Mesothelial cell of epicardium (in vitro differentiated cells): ENCODE measurements at regions not wholly inside any gene's neighbourhood (a gene's known extent, or its start where the extent isn't known, plus 50 kb on each side); places are given as distances from the start of the nearest gene placed in this dataset.
"Not testable (repeated sequence)": the region's sequence is repeated elsewhere in the genome, so short reads cannot be mapped to it uniquely, and the experiment has no call there.

Experiments used
- DNase-seq, 2 experiments: peaks; one replicate each; pipeline ENCODE4 v3.0.0; 2021; ENCODE audit warnings: low spot score in 2 of 2; ENCODE audit not compliant: unreplicated experiment in 2 of 2
- H3K27ac Mint-ChIP-seq: 2 replicates; pipeline ENCODE4 v1.8.0; 2021; ENCODE audit warnings: mixed read lengths
- H3K27me3 Mint-ChIP-seq: 2 replicates; pipeline ENCODE4 v1.8.0; 2021; ENCODE audit warnings: low read depth, mixed read lengths
- H3K36me3 Mint-ChIP-seq: 2 replicates; pipeline ENCODE4 v1.8.0; 2021; ENCODE audit warnings: mixed read lengths
- H3K4me1 Mint-ChIP-seq: 2 replicates; pipeline ENCODE4 v1.8.0; 2021; ENCODE audit warnings: mixed read lengths
- H3K4me3 Mint-ChIP-seq: 2 replicates; pipeline ENCODE4 v1.8.0; 2021; ENCODE audit warnings: mild to moderate bottlenecking, moderate library complexity, mixed read lengths
- H3K9me3 Mint-ChIP-seq: 2 replicates; pipeline ENCODE4 v1.8.0; 2021; ENCODE audit warnings: mixed read lengths
- TF ChIP-seq, protein P1 (sequence below): fragments of 200-600 bp; sonication (generic); IDR thresholded peaks from one replicate; pipeline ENCODE4 v1.5.0; 2021; ENCODE audit warnings: antibody characterized with exemption; ENCODE audit not compliant: unreplicated experiment

- DNase-seq: no peak
- TF ChIP-seq, protein P1, sequence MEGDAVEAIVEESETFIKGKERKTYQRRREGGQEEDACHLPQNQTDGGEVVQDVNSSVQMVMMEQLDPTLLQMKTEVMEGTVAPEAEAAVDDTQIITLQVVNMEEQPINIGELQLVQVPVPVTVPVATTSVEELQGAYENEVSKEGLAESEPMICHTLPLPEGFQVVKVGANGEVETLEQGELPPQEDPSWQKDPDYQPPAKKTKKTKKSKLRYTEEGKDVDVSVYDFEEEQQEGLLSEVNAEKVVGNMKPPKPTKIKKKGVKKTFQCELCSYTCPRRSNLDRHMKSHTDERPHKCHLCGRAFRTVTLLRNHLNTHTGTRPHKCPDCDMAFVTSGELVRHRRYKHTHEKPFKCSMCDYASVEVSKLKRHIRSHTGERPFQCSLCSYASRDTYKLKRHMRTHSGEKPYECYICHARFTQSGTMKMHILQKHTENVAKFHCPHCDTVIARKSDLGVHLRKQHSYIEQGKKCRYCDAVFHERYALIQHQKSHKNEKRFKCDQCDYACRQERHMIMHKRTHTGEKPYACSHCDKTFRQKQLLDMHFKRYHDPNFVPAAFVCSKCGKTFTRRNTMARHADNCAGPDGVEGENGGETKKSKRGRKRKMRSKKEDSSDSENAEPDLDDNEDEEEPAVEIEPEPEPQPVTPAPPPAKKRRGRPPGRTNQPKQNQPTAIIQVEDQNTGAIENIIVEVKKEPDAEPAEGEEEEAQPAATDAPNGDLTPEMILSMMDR: no peak
- Mint-ChIP-seq H3K9me3 (no peaks in the 10 kb centered on the region), H3K36me3 (no peaks in the 10 kb centered on the region), H3K27ac (no peak overlapping the region), H3K4me3 (no peak overlapping the region), H3K4me1 (no peaks in the 10 kb centered on the region), H3K27me3 (peaks cover 64% of the 10 kb centered on the region)
Observed at GRCh38 chr10:6680735-6681134, 100.7 kb upstream of the PRKCQ start.

DNA sequence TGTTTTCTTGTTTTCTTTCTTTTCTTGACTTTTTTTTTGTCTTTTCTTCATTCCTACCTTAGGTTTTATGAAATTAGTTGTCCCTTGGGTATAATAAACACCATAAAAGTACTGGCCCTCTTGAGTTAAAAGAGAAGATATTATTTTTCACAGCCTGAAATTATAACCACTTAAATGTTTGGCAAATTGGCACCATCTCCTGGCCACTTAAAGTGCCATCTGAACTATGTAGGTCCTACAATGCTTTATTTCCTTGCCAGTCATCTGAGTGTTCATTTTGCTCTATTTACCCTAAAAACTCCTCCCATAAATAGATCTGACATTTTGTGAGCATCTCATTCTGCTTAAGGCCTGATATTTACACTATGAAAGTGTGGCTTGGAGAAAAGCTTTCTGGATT, 98.9 kb upstream of the PRKCQ start:
- TF ChIP-seq, protein P1: no peak
- no peak overlapping the region for H3K4me3 Mint-ChIP-seq
- no peaks in the 10 kb centered on the region for H3K36me3 Mint-ChIP-seq
- no peak overlapping the region for H3K27ac Mint-ChIP-seq
- no peaks in the 10 kb centered on the region for H3K4me1 Mint-ChIP-seq
- no peak for DNase-seq
- no peaks in the 10 kb centered on the region for H3K9me3 Mint-ChIP-seq
- peaks cover 74% of the 10 kb centered on the region for H3K27me3 Mint-ChIP-seq

GRCh38 chr10:6678211-6678803, 98.2 kb upstream of the PRKCQ start:
- Mint-ChIP-seq H3K36me3 (no peaks in the 10 kb centered on the region), H3K9me3 (no peaks in the 10 kb centered on the region)
- TF ChIP-seq, protein P1: peak; percentile 53

DNA sequence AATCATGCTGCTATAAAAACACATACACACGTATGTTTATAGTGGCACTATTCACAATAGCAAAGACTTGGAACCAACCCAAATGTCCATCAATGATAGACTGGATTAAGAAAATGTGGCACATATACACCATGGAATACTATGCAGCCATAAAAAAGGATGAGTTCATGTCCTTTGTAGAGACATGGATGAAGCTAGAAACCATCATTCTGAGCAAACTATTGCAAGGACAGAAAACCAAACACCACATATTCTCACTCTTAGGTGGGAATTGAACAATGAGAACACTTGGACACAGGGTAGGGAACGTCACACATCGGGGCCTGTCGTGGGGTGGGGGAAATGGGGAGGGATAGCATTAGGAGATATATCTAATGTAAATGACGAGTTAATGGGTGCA, 97.1 kb upstream of the PRKCQ start:
- not testable (repeated sequence) for H3K4me1 Mint-ChIP-seq, DNase-seq, H3K9me3 Mint-ChIP-seq, H3K36me3 Mint-ChIP-seq, H3K4me3 Mint-ChIP-seq, H3K27ac Mint-ChIP-seq
- peaks cover 72% of the 10 kb centered on the region for H3K27me3 Mint-ChIP-seq

More at GRCh38 chr10:6678211-6678803, 98.2 kb upstream of the PRKCQ start:
- H3K4me1 Mint-ChIP-seq: no peaks in the 10 kb centered on the region
- DNase-seq: peak in 1 of 2 experiments; percentile 42
- H3K27me3 Mint-ChIP-seq: peaks cover 73% of the 10 kb centered on the region
- no peak overlapping the region for H3K4me3 Mint-ChIP-seq
- H3K27ac Mint-ChIP-seq: no peak overlapping the region

DNA sequence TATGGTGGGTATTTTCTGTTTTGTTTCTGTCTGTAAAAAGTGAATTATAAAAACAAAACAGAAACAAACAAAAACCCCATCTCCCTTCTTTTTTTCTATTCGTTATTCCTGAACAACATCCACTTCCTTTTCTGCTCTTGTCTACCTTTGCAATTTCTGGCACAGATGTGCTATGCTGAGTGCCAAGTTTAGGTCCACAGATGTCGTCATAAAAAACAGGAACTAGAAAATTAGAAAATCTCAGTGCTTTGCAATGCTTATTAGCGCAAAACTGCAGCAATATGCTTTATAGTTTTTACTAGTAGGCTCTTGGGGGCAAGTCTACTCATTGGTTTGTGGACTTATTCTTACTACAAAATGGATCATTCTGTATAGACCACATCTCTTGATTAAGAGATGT, 94.2 kb upstream of the PRKCQ start:
- Mint-ChIP-seq H3K4me1 (no peaks in the 10 kb centered on the region), H3K9me3 (peaks cover 7% of the 10 kb centered on the region), H3K4me3 (no peak overlapping the region), H3K27ac (no peak overlapping the region), H3K36me3 (no peaks in the 10 kb centered on the region), H3K27me3 (peaks cover 66% of the 10 kb centered on the region)
- no peak for DNase-seq
- TF ChIP-seq, protein P1: no peak

- TF ChIP-seq, protein P1: no peak
- DNase-seq: no peak
- peaks cover 65% of the 10 kb centered on the region for H3K27me3 Mint-ChIP-seq
- no peak overlapping the region for H3K27ac Mint-ChIP-seq
- no peaks in the 10 kb centered on the region for H3K36me3 Mint-ChIP-seq
- H3K4me3 Mint-ChIP-seq: no peak overlapping the region
- H3K9me3 Mint-ChIP-seq: peaks cover 7% of the 10 kb centered on the region
- no peaks in the 10 kb centered on the region for H3K4me1 Mint-ChIP-seq
Observed at GRCh38 chr10:6671976-6672375, 91.9 kb upstream of the PRKCQ start.
